NCI-H2029 treated with DMSO at 0.1 percent for 48 hours (cell line): ENCODE measurements at regions not wholly inside any gene's neighbourhood (a gene's known extent, or its start where the extent isn't known, plus 50 kb on each side); places are given as distances from the start of the nearest gene placed in this dataset.

Source experiments
- DNase-seq: peaks from one replicate; lab custom pipeline; 2025; lab: John Stamatoyannopoulos, UW

DNA sequence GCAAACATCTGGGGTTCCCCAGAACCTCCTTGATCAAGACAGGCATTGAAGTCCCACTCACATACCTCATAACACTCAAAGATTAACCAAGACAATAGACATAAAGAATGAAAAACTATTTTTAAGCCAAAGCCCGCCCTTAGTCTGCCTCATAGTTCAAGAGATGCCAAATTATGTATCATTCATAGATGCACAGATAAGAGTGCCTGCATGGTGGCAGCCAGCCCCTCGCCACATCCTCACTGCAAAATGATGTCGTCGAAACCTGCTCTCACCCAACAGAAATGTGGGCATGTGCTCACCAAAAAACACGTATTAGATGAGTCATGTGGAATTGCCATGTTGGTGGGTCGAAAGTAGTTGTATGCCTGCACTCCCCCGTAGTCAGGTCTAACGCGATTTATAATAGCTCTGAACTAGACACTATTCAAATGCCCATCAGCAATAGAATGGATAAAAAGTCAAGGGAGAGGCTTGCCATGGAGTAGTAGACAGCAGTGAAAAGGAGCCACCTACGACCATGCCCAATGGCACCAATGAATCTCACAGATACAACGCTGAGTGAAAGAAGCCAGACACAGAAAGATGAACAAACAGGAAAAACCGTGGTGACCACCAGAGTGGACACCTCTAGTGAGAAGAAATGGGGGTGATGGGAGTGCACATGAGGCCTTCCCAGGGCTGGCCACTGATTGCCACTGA, 64.8 kb downstream of the C16orf95 start:
- DNase-seq = no peak
